GM23248 (cell line): ENCODE measurements at regions not wholly inside any gene's neighbourhood (a gene's known extent, or its start where the extent isn't known, plus 50 kb on each side); places are given as distances from the start of the nearest gene placed in this dataset.
A peak's percentile ranks its signal among the peaks of the same experiment; 100 is the strongest.

ENCODE experiments used
- DNase-seq: peaks from one replicate; pipeline ENCODE4 v3.0.0-alpha.2; 2015
- H2AFZ ChIP-seq: fragments of 200-600 bp; sonication (generic); 2 replicates; pipeline ENCODE4 v1.6.1; 2016; ENCODE audit warnings: antibody characterized with exemption
- H3F3A ChIP-seq: fragments of 200-600 bp; sonication (generic); 2 replicates; pipeline ENCODE4 v1.6.1; 2016; ENCODE audit warnings: mild to moderate bottlenecking, antibody characterized with exemption, mixed run types; ENCODE audit not compliant: insufficient read depth
- H3K27ac ChIP-seq: fragments of 200-600 bp; sonication (generic); 2 replicates; pipeline ENCODE4 v1.5.1; 2016; ENCODE audit warnings: mild to moderate bottlenecking
- H3K27me3 ChIP-seq: fragments of 200-600 bp; sonication (generic); replicated peaks from 2 replicates; pipeline ENCODE4 v1.6.1; 2016; ENCODE audit warnings: mild to moderate bottlenecking; ENCODE audit not compliant: insufficient read depth
- H3K36me3 ChIP-seq: fragments of 200-600 bp; sonication (generic); 2 replicates; pipeline ENCODE4 v1.6.1; 2016; ENCODE audit warnings: low read depth, mild to moderate bottlenecking
- H3K4me1 ChIP-seq: fragments of 200-600 bp; sonication (generic); 2 replicates; pipeline ENCODE4 v1.6.1; 2016; ENCODE audit warnings: mild to moderate bottlenecking; ENCODE audit not compliant: insufficient read depth
- H3K4me2 ChIP-seq: fragments of 200-600 bp; sonication (generic); one replicate; pipeline ENCODE4 v1.6.1; 2016; ENCODE audit warnings: mild to moderate bottlenecking; ENCODE audit not compliant: unreplicated experiment
- H3K4me3 ChIP-seq: fragments of 200-600 bp; sonication (generic); 2 replicates; pipeline ENCODE4 v1.5.1; 2016; ENCODE audit warnings: mild to moderate bottlenecking
- H3K79me2 ChIP-seq: fragments of 200-600 bp; sonication (generic); 2 replicates; pipeline ENCODE4 v1.6.1; 2016; ENCODE audit warnings: mild to moderate bottlenecking; ENCODE audit not compliant: insufficient read depth
- H3K9ac ChIP-seq: fragments of 200-600 bp; sonication (generic); 2 replicates; pipeline ENCODE4 v1.6.1; 2016; ENCODE audit warnings: mild to moderate bottlenecking
- H3K9me2 ChIP-seq: fragments of 200-600 bp; sonication (generic); 2 replicates; pipeline ENCODE4 v1.6.1; 2016; ENCODE audit warnings: mixed run types, mild to moderate bottlenecking, moderate library complexity; ENCODE audit not compliant: insufficient read depth
- H3K9me3 ChIP-seq: fragments of 200-600 bp; sonication (generic); one replicate; pipeline ENCODE4 v1.6.1; 2017; ENCODE audit warnings: low read depth
- H4K20me1 ChIP-seq: fragments of 200-600 bp; sonication (generic); 2 replicates; pipeline ENCODE4 v1.6.0; 2016; ENCODE audit not compliant: insufficient read depth
- EZH2 ChIP-seq: fragments of 200-600 bp; sonication (generic); IDR thresholded peaks from 2 replicates; pipeline ENCODE4 v1.6.1; 2018; ENCODE audit warnings: antibody characterized with exemption, mild to moderate bottlenecking; ENCODE audit not compliant: insufficient read depth, poor library complexity, severe bottlenecking
- EZH2phosphoT487 ChIP-seq: fragments of 200-600 bp; sonication (generic); IDR thresholded peaks from 2 replicates; pipeline ENCODE4 v1.6.1; 2018; ENCODE audit warnings: antibody characterized with exemption, moderate library complexity, mild to moderate bottlenecking, low read depth; ENCODE audit not compliant: insufficient read depth
- WGBS, 2 experiments: methylation state at CpG; one replicate each; pipeline ENCODE4 v1.1.6; 2015 to 2017; ENCODE audit warnings: low lambda C conversion rate in 2 of 2, low coverage in 1 of 2; ENCODE audit errors: missing lambda C conversion rate in 2 of 2; 5-methylcytosine and 5-hydroxymethylcytosine counted together
- in situ Hi-C: fragments of 300-500 bp; cut with MboI; formaldehyde crosslinking; loops from 2 replicates; pipeline ENCODE4 v1.15.0; 2020

DNA sequence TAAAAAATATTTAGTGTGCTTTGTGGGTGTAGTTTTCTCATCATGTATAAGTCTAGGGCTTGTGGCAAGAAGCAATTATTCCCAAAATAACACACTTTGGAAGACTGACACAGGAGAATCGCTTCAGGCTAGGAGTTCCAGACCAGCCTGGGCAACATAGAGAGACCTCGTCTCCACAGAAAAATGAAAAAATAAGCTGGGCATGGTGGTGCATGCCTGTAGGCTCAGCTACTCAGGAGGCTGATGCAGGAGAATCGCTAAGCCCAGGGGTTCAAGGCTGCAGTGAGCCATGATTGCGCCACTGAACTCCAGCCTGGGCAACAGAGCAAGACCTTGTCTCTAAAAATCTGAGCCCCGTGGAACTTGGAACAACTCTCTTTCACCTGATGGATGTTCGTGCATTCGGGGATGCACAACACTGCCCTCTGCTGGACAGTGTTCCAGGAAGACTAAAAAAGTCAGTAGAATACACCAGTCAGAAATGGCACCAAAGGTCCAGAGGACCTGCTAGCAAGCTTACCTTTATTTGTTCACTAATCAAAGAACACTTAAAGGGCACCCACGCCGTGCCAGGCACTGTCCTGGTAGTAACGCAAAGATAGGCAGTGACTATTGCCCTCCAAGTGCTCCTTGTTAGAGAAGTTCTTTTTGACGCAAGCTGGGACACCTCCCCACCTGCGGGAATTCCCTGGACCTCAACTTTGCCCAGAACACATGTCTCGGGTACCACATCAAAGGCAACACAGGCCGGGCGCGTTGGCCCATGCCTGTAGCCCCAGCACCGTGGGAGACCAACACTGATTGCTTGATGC, 81.9 kb upstream of the CALN1 start:
- H3K9me3 ChIP-seq = no peaks in the 10 kb centered on the region
- no peaks in the 10 kb centered on the region for H3K9me2 ChIP-seq
- no peaks in the 10 kb centered on the region for H3K27me3 ChIP-seq
- no peak overlapping the region for H2AFZ ChIP-seq
- in situ Hi-C loops = no loop called here
- peak; percentile 45 for DNase-seq
- H3K9ac ChIP-seq = no peak overlapping the region
- H4K20me1 ChIP-seq = no peaks in the 10 kb centered on the region
- H3K79me2 ChIP-seq = no peaks in the 10 kb centered on the region
- TF ChIP-seq EZH2 = no peak
- no peak for TF ChIP-seq EZH2phosphoT487
- no peaks in the 10 kb centered on the region for H3F3A ChIP-seq
- no peak overlapping the region for H3K4me2 ChIP-seq
- no peaks in the 10 kb centered on the region for H3K4me1 ChIP-seq
- WGBS, 2 experiments = 22 to 28% methylated on average over 17 of the region's 17 CpGs
- no peak overlapping the region for H3K4me3 ChIP-seq
- no peak overlapping the region for H3K27ac ChIP-seq
- no peaks in the 10 kb centered on the region for H3K36me3 ChIP-seq

DNA sequence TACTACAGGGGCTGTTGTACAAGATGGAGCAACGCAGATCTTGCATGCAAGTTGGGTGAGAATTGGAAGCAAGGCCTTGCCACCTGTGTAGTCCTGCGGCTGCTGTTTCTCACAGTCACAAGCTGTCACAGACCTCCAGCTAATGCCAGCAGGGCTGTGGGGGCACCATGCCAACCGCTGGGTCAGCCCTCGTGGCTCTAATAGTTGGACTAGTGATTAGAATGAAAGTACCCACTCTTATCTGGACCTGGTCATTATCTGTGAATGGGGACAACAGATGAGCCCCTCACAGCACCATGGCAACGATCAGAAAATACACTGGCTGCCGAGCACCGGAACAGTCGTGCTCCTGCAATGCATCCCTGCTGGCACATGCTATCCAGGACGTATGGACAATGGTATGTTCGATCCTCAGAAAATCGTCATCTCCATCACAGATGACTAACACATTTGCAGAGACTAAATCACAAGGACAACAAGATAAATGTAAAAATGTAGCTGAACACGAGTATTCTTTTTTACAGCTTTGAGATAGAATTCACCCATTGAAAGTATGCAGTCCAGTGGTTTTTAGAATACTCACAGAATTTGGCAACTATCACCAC, 80.4 kb upstream of the CALN1 start:
- Histone ChIP-seq H3K9me2 (no peaks in the 10 kb centered on the region), H3K27me3 (no peaks in the 10 kb centered on the region), H3K79me2 (no peaks in the 10 kb centered on the region), H3K36me3 (no peaks in the 10 kb centered on the region), H3F3A (no peaks in the 10 kb centered on the region), H3K9me3 (no peaks in the 10 kb centered on the region), H2AFZ (no peak overlapping the region), H3K4me2 (no peak overlapping the region), H3K27ac (no peak overlapping the region), H3K4me1 (no peaks in the 10 kb centered on the region), H4K20me1 (no peaks in the 10 kb centered on the region), H3K9ac (no peak overlapping the region), H3K4me3 (no peak overlapping the region)
- DNase-seq = no peak
- in situ Hi-C loops = no loop called here
- TF ChIP-seq EZH2phosphoT487 = no peak
- no peak for TF ChIP-seq EZH2
- WGBS, 2 experiments = 24 to 31% methylated on average over 12 of the region's 12 CpGs

DNA sequence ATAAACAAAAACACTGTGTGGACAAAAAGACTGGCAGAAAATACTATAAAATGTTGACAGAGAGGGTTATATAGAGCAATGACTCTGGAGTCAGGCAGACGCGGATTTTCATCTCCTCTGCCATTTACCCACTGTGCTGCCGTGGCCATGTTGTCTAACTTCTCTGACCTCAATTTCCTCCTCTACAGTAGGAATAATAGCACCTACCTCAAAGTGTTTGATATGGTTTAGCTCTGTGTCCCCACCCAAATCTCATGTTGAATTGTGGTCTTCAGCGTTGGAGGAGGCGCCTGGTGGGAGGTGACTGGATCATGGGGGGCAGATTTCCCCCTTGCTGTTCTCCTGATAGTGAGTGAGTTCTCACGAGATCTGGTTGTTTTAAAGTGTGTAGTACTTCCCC, 78.2 kb upstream of the CALN1 start:
- in situ Hi-C loops = no loop called here

DNA sequence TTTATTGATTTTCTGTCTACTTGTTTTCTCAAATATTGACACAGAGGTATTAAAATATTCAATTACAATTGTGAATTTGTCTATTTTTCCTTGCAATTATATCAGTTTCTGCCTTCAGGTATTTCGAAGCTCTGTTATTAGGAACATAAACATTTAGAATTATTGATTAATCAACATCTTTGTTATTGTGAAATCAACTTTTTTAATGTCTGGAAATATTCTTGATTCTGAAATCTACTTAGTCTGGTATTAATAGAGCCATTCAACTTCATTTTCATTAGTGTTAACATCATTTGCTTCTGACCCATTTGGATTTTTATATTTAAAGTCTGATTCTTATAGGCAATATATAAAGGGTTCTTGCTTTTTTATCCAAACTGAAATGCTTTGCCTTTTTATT, 69.8 kb upstream of the CALN1 start:
- no peak for DNase-seq
- Histone ChIP-seq H4K20me1 (no peaks in the 10 kb centered on the region), H3K27ac (no peak overlapping the region), H3K9me3 (no peaks in the 10 kb centered on the region), H3K4me3 (no peak overlapping the region), H2AFZ (no peak overlapping the region), H3K79me2 (no peaks in the 10 kb centered on the region), H3F3A (no peaks in the 10 kb centered on the region), H3K27me3 (no peaks in the 10 kb centered on the region), H3K4me2 (no peak overlapping the region), H3K9me2 (no peaks in the 10 kb centered on the region), H3K36me3 (no peaks in the 10 kb centered on the region), H3K9ac (no peak overlapping the region), H3K4me1 (no peaks in the 10 kb centered on the region)
- TF ChIP-seq EZH2phosphoT487 (no peak), EZH2 (no peak)
- in situ Hi-C loops = no loop called here
- 11 to 24% methylated on average over 1 of the region's 1 CpG for WGBS, 2 experiments

More for the DNA sequence above, 78.2 kb upstream of the CALN1 start:
- Histone ChIP-seq H3K9me3 (no peaks in the 10 kb centered on the region), H3K27ac (no peak overlapping the region), H3K4me3 (no peak overlapping the region), H3K79me2 (no peaks in the 10 kb centered on the region), H3K4me2 (no peak overlapping the region), H3F3A (no peaks in the 10 kb centered on the region), H3K4me1 (no peaks in the 10 kb centered on the region), H3K9ac (no peak overlapping the region), H3K9me2 (no peaks in the 10 kb centered on the region), H4K20me1 (no peaks in the 10 kb centered on the region), H3K27me3 (no peaks in the 10 kb centered on the region), H3K36me3 (no peaks in the 10 kb centered on the region), H2AFZ (no peak overlapping the region)
- WGBS, 2 experiments = 53 to 57% methylated on average over 6 of the region's 6 CpGs
- no peak for TF ChIP-seq EZH2phosphoT487
- TF ChIP-seq EZH2 = no peak
- DNase-seq = no peak
